H1 (cell line): ENCODE measurements at regions not wholly inside any gene's neighbourhood (a gene's known extent, or its start where the extent isn't known, plus 50 kb on each side); places are given as distances from the start of the nearest gene placed in this dataset.

Experiments used
- CBX5 ChIP-seq: fragments of 300-800, 300-1000 bp; sonication (generic); IDR thresholded peaks from 2 replicates; pipeline ENCODE4 v1.7.1; 2016; ENCODE audit warnings: antibody characterized with exemption, low read length, low read depth
- CHD1 ChIP-seq: IDR thresholded peaks from 2 replicates; pipeline ENCODE4 v1.6.1; 2012; ENCODE audit warnings: low read depth, low read length, improper control_type of control experiment
- CHD7 ChIP-seq: fragments of 300-600 bp; sonication (generic); IDR thresholded peaks from 2 replicates; pipeline ENCODE4 v1.7.1; 2012; ENCODE audit warnings: low read length, moderate library complexity, mild to moderate bottlenecking, inconsistent platforms; ENCODE audit not compliant: insufficient replicate concordance
- E2F6 ChIP-seq: IDR thresholded peaks from 2 replicates; pipeline ENCODE4 v1.6.1; 2012; ENCODE audit warnings: inconsistent platforms
- JUND ChIP-seq: IDR thresholded peaks from 2 replicates; pipeline ENCODE4 v1.6.1; 2011; ENCODE audit warnings: mild to moderate bottlenecking, improper control_type of control experiment, low read length
- MAX ChIP-seq: IDR thresholded peaks from 2 replicates; pipeline ENCODE4 v1.6.1; 2012; ENCODE audit warnings: inconsistent platforms
- SIN3A ChIP-seq, 2 experiments: IDR thresholded peaks in 1 of 2; conservative IDR thresholded peaks in 1 of 2; 2 replicates each; pipeline ENCODE4 v1.6.1; 2011 to 2012; ENCODE audit warnings: low read length in 2 of 2, improper control_type of control experiment in 1 of 2, low read depth in 1 of 2, mild to moderate bottlenecking in 1 of 2

DNA sequence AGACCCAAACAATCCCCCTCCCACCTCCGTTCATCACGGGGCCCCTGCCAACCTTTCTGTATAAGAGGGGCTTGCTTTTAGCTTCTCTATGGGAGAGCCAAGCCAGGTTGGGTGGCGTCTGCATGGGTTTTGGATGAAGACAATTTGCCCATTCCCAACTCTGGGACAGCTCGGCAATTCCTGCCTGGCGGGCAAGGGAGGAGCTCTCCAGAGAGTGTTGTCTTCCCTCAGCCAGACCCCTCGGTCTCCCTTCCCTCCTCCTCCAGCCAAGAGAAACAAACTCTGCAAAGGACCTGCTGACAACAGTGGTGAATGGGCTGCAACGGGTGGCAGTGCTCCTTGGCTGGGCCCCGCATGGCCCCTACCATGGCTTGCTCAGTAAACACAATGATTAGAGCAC, 267.2 kb upstream of the HDAC4 start (continued):
- TF ChIP-seq CHD7 (no peak), MAX (no peak), SIN3A (conservative IDR thresholded peaks at IDR 0.05 in 1 of 2, IDR thresholded peaks at IDR 0.05 in 1 of 2; ENCODE audit: low read depth in 1 of 2, low read length in 2 of 2) (no peak), CBX5 (no peak), CHD1 (no peak), E2F6 (no peak), JUND (no peak)
